ENCODE measurements at regions not wholly inside any gene's neighbourhood (a gene's known extent, or its start where the extent isn't known, plus 50 kb on each side); places are given as distances from the start of the nearest gene placed in this dataset.
"Not testable (repeated sequence)": the region's sequence is repeated elsewhere in the genome, so short reads cannot be mapped to it uniquely, and the experiment has no call there.

DNA sequence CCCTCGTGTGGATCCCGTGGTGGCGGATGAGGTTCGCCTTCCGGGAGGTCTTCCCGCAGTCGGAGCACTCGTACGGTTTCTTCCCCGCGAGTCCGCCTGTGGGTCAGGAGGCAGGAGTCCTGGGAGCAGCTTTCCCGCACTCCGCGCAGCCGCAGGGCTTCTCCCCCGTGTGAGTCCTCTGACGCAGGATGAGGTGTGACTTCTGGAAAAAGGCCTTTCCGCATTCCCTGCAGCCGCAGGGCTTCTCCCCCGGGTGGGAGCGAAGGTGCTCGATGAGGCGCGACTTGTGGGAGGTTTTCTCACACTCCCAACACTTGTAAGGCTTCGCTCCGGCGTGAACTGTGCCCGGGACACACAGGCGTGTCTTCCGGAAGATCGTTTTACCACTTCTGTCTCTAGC, 68.8 kb upstream of the WIPI2 start:
- DNase-seq = not testable (repeated sequence)

GRCh38 chr7:5131238-5131637, 58.8 kb upstream of the WIPI2 start:
- DNase-seq = not testable (repeated sequence)

DNA sequence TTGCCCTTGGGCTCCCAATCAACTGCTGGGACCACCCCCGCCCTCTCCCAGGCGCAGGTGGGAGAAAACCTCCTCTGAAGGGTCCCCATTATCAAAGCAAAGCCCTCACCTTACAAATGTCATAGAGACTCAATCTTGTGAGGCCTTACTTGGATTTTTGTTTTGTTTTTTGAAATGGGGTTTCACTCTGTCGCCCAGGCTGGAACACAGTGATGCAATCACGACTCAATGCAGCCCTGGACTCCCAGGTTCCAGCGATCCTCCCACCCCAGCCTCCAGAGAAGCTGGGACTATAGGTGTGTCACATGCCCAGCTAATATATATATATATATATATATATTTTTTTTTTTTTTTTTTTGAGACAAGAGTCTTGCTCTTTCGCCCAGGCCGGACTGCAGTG, 57.5 kb upstream of the WIPI2 start:
- DNase-seq = no peak

DNA sequence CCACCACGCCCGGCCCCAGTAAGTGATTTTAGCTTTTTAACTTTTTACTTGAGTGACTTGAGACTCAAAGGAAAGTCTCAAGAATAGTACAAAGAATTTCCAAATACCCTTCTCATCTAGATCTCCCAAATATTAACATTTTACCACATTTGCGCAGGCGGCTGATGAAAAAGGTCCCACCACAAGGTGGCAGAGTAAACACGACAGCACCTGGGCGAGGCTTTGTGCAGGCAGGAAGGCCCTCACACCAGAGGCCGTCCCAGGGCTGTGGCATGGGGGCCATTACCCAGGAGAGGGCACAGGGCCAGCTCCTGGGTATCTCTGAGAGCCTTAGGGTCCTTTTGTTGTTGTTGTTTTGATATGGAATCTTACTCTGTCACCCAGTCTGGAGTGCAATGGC, 50.0 kb upstream of the WIPI2 start:
- DNase-seq = peak; percentile 3 to 16
